ENCODE measurements at regions not wholly inside any gene's neighbourhood (a gene's known extent, or its start where the extent isn't known, plus 50 kb on each side); places are given as distances from the start of the nearest gene placed in this dataset.
A peak's percentile ranks its signal among the peaks of the same experiment; 100 is the strongest.

GRCh38 chr14:51398898-51399297 is 158.9 kb downstream of the TMX1 start:
- TF ChIP-seq CTCF (IDR thresholded peaks at IDR 0.05) = no peak
- TF ChIP-seq POLR2A (IDR thresholded peaks at IDR 0.05) = no peak
- WGBS, 4 donors = 74 to 81% (median 79%) methylated on average over 4 of the region's 4 CpGs
- intact Hi-C loops (cut with DNase I) = loop anchor here in 2 of 10 donors (10.0 kb wide), 1 partner anchor 256 kb away; the partner anchor contains the start of gene FRMD6 (in 2 of the 2)
- Histone ChIP-seq H3K4me1 (peaks cover 0 to 61% (median 30%) of the 10 kb centered on the region in 12 donors), H3K9me3 (no peaks in the 10 kb centered on the region), H3K27me3 (no peaks in the 10 kb centered on the region), H3K27ac (no peak overlapping the region), H3K4me3 (no peak overlapping the region), H3K36me3 (no peaks in the 10 kb centered on the region)
- ATAC-seq (peak in 3 of 4 donors; percentile 41 to 68 (median 55)), DNase-seq (peak in 2 of 5 donors; percentile 34 to 36)

- Histone ChIP-seq H3K27ac (peak overlapping the region in 2 of 12 donors; percentile 21 to 50), H3K9me3 (no peaks in the 10 kb centered on the region), H3K4me1 (peaks cover 0 to 49% (median 19%) of the 10 kb centered on the region in 12 donors), H3K27me3 (no peaks in the 10 kb centered on the region), H3K4me3 (no peak overlapping the region), H3K36me3 (no peaks in the 10 kb centered on the region)
- no peak for TF ChIP-seq CTCF (IDR thresholded peaks at IDR 0.05)
- no peak for TF ChIP-seq POLR2A (IDR thresholded peaks at IDR 0.05)
- ATAC-seq (no peak), DNase-seq (no peak)
- intact Hi-C loops (cut with DNase I) = no loop called here
- WGBS, 4 donors = 74 to 92% (median 83%) methylated on average over 2 of the region's 2 CpGs
Measured at GRCh38 chr14:51400139-51400538, 160.1 kb downstream of the TMX1 start.

- peak overlapping the region in 9 of 12 donors; percentile 2 to 67 (median 28) for H3K27ac ChIP-seq
- H3K36me3 ChIP-seq = no peaks in the 10 kb centered on the region
- H3K4me3 ChIP-seq = no peak overlapping the region
- intact Hi-C loops (cut with DNase I) = no loop called here
- ATAC-seq (peak; percentile 36 to 66 (median 58)), DNase-seq (peak in 1 of 5 donors; percentile 18)
- WGBS, 4 donors = 43 to 75% (median 52%) methylated on average over 2 of the region's 2 CpGs
- H3K27me3 ChIP-seq = no peaks in the 10 kb centered on the region
- TF ChIP-seq CTCF (IDR thresholded peaks at IDR 0.05) (no peak), POLR2A (IDR thresholded peaks at IDR 0.05) (no peak)
- H3K9me3 ChIP-seq = no peaks in the 10 kb centered on the region
- H3K4me1 ChIP-seq = peaks cover 0 to 37% (median 8%) of the 10 kb centered on the region in 12 donors
Measured at GRCh38 chr14:51401272-51401671, 161.2 kb downstream of the TMX1 start.

- 31 to 56% (median 39%) methylated on average over 2 of the region's 2 CpGs for WGBS, 4 donors
- Histone ChIP-seq H3K27ac (peak overlapping the region in 9 of 12 donors; percentile 2 to 67 (median 28)), H3K27me3 (no peaks in the 10 kb centered on the region), H3K4me1 (peaks cover 0 to 32% (median 6%) of the 10 kb centered on the region in 12 donors), H3K36me3 (no peaks in the 10 kb centered on the region), H3K4me3 (no peak overlapping the region), H3K9me3 (no peaks in the 10 kb centered on the region)
- ATAC-seq = peak; percentile 29 to 59 (median 38)
- peak in 2 of 5 donors; percentile 21 to 61 for DNase-seq
- intact Hi-C loops (cut with DNase I) = no loop called here
- TF ChIP-seq POLR2A (IDR thresholded peaks at IDR 0.05) (no peak), CTCF (IDR thresholded peaks at IDR 0.05) (no peak)
Measured at GRCh38 chr14:51401756-51402155, 161.7 kb downstream of the TMX1 start.

Data from heart left ventricle (tissue), 16 donors.